ENCODE measurements at regions not wholly inside any gene's neighbourhood (a gene's known extent, or its start where the extent isn't known, plus 50 kb on each side); places are given as distances from the start of the nearest gene placed in this dataset.

DNA sequence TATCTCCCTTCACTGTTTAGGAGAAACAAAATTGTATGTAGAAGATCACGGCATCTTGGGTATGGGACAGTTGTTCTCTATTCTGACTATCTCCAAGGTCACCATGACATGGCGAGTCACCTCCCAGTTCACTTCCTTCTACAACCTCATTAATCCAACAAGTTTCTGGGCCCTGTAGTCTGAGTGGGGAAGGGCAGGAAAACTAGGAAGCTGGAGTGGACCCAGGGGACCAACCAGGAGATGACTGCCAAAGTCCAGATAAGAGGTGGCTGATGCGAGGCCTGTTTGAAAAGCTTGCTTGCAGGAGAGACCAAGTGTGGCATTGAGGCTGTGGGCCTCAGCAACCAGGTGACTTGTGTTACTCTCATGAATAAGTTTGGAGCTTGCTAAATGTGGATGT, 584.9 kb downstream of the TNS3 start:
- DNase-seq (ENCODE audit: low spot score): no peak
- no peak for FAIRE-seq

DNA sequence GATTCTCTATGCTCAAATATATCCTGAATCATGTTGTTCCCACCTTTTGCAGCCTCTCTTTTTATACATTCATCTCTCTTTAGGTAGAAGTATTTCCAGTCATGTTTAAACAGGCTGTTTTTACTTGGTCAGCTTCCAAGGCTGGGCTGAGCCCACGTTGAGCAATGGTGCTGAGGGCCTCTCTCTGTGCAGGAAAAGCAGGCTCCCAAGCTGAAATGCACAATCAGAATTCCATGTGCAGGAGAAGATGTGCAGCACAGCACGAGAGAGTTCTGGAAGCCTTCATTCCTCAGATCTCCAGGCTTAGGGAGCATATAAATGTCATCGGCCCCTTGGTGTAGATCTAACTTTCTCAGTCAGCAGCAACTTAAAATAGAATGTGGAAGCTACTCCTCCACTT, 588.5 kb downstream of the TNS3 start:
- FAIRE-seq (no peak), DNase-seq (ENCODE audit: low spot score) (no peak)

DNA sequence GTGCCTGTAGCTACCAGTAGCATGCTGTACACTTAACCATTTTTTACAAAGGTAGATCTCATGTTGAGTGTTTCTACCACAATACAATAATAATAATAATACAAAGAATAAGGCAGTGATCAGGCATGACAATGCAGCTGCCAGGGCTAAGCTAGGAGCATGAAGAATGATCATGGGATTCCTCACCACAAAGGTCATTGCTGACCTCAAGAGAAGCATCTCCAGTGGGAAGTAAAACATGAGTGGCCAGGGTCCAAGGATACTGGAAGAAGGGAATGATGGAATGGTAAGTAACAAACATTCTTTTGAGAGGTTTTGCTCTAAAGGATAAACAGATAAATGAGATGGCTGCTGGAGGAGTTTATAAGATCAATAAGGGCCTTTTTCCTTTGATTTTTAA, 591.1 kb downstream of the TNS3 start:
- DNase-seq (ENCODE audit: low spot score) (no peak), FAIRE-seq (peak; percentile 9)

DNA sequence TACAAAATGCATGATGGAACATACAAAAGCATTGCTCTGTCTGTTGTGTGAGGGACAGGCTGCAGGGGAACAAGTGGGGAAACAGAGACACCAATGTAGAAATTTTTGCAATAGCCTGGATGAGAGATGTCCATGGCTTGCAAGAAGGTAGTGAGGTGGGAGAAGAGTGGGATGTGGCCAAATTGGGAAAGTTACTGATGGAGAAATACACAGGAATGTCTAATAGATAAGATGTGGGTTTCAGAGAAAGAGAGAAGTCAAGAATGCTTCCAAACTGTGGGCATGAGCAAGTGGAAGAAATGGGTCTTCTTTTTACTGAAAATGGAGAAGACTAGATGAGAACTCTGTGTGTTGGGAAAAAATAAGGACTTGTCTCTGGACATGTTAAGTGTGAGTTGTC, 592.7 kb downstream of the TNS3 start:
- peak; percentile 5 for FAIRE-seq

DNA sequence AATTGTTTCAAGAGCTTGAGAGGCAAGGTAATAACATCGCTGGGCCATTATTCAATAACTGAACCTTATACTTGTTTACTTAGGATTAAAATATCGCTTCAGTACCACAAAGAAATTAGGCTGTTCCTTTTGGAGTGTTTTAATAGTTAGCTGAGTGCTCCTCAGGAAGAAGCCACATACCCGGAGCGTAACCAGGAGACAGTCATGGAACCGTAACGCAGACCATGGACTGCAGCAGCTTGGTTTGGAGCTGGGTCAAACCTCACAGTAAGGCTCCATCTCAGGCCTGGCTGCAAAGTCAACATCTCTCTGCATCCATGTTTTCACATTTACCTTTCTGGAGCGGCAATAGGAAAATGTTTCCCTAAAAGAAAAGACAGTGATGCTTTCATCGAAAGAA, 599.0 kb downstream of the TNS3 start:
- DNase-seq (ENCODE audit: low spot score): no peak
- peak; percentile 76 for FAIRE-seq

More for the DNA sequence above, 592.7 kb downstream of the TNS3 start:
- DNase-seq (ENCODE audit: low spot score): no peak

DNA sequence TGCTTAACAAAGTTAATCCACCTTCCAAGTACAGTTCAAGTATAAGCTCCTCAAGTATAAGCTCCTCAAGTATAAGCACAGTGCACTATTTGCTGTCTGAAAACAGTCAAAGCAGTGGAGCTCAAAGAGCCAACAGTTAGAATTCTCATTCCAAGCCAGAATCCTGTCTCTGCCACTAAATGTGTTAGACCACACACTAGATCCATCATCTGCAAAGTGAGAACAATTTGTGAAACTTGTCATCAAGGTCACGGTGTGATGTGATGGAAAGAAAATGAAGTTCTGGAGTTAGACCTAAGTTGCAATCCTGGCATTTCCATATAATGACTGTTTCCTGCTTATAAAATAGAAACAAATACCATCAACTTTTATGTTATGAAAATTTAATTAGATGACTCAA, 602.5 kb downstream of the TNS3 start:
- no peak for DNase-seq (ENCODE audit: low spot score)
- peak; percentile 56 for FAIRE-seq

DNA sequence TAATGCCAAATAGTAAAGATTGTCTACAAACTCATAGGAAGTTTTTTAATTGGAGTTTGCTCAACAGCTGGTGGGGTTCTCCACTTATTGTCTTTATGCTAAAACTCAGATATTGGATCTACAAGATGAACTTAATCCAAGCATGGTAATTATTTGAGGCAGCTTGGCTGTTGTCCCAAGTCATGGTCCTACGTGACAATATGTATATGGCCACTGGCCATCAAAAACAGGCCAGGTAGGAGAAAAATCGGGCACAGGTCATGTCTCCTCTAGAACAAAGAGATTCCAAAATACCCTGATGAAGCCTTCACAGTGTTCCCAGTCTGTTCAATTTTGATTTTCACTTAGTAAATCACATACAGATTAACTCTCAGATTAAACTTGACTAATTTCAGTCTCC, 606.4 kb downstream of the TNS3 start:
- no peak for DNase-seq (ENCODE audit: low spot score)
- no peak for FAIRE-seq

DNA sequence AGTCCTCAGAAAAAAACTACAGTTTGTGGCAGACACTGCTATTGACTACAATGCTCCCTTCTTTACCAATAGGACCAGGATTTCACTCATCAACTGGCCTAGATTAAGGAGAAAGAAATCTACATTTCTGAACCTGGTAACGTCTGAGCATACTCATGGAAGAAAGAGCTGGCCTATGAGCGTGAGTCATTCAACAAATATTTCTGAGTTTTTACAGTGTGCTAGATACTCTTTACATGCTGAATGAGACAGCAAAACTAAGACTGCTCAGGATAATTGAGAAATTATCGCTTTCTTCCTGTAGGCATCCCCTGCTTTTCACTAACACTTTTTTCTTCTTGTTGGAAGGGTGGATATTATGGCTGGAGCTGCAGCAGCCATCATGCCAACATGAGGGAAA, 609.7 kb downstream of the TNS3 start:
- DNase-seq (ENCODE audit: low spot score) (peak; percentile 61), FAIRE-seq (no peak)

DNA sequence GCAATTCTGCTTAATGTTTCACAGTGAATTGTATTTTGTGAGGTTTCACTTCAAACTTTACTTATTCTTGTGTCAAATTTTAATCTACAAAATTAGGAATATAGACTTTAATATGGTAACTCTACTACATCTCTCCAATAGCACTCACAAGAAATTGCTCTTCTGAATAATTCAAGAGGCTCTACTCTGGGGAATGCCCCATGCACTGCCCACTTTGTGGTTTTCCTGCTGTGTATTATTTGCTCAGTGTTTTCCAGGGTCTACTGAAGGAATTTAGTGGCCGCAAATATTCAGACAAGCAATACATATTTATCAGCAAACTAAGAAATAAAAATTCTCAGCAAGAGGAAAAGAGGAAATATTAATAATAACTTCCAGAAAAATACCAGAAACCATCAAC, 611.4 kb downstream of the TNS3 start:
- FAIRE-seq: no peak
- no peak for DNase-seq (ENCODE audit: low spot score)

DNA sequence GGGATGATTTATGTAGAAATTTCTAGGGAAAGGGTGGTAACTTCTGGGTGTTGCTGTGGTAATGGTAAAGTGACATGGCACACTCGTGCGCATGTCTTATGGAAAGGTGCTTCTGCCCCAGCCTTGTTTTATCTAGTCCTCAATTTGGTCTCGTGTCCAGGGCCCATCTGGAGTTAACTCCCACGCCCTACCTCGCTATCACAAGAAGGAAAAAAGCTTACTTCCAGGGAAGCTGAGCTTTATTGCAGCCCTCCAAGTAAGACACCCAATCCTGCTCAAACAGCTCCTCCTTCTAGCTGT, 611.8 kb downstream of the TNS3 start:
- DNase-seq (ENCODE audit: low spot score) (no peak), FAIRE-seq (no peak)

DNA sequence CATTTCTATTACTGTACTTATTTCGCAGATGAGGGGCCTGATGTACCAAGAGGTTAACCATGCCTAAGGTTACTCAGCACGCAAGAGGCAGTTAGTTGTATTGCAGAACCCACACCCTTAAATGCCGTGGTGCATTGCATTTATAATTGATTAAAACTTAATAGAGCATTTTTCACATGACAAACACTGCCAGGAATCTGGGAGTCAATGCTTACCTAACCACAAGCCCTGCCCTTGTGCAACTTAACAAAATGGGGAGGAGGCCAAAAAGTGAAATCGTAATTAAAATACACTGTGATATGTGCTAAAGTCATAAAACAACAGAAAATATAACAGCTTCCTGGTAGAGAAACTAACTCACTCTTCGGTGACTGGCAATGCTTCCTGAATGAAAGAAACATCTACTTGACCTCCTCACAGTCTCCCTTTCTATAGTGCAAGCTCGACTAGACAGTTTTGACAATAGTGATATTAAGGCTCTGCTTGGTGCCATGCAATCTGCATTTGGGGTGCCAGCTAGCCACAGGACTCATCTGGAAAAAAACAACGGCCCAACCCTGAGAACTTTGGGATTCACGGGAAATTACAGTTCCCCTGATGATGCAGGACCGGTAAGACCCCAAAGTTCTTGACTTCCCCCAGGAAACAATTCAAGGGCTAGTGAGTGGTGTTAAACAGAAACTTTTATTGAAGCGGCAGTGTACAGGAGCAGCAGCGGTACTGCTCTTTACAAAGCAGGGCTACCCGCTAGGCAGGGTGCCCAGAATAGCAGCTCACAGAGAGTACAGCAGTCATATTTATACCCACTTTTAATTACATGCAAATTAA, 612.4 kb downstream of the TNS3 start:
- DNase-seq (ENCODE audit: low spot score) (peak; percentile 16), FAIRE-seq (peak; percentile 44)

DNA sequence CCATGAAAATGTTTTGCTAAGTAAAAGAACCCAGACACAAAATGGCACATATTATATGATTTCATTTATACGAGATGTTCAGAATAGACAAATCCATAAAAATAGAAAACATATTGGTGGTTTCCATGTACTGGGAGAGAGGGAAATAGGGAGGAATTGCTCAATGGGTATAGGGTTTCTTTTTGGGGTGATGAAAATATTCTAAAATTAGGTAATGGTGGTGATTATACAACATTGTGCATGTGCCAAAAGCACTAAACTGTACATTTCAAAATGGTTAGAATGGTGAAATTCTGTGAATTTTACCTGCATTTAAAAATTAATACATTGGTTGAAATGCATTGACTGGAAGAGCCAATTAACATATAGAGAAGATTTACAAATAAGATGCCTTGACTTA, 613.9 kb downstream of the TNS3 start:
- FAIRE-seq (no peak), DNase-seq (ENCODE audit: low spot score) (no peak)

DNA sequence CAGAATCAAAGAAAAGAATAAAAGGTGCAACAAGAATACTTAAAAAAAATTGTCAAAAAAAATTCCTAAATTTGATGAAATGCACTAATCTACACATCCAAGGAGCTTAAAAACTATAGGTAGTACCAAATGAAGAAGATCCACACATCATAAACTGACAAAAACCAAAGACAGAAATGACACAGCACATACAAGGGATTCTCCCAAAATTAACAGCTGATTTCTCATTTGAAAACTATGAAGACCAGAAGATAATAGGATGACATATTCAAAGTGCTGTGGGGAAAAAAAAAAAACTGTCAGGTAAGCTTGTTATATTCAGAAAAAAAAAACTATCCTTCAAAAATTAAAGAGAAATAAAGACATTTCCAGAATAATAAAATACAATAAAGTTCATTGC, 618.2 kb downstream of the TNS3 start:
- FAIRE-seq (no peak), DNase-seq (ENCODE audit: low spot score) (no peak)

DNA sequence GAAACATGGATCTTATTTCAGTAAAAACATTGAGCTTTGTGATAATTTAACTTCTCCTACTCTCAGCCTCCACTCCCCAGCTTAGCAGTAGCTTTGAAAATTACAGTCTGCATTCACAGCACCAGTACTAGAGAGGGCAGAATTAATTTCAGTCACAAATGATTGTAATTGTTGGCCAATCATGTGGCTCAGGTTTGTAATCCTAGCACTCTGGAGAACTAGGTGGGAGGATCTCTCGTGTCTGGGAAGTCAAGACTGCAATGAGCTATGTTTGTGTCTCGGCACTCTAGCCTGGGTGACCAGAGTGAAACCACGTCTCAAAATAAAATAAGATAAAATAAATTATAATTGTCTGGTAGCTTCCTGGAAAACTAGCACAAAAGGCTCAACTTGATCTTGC, 620.9 kb downstream of the TNS3 start:
- DNase-seq (ENCODE audit: low spot score): no peak
- FAIRE-seq: no peak

DNA sequence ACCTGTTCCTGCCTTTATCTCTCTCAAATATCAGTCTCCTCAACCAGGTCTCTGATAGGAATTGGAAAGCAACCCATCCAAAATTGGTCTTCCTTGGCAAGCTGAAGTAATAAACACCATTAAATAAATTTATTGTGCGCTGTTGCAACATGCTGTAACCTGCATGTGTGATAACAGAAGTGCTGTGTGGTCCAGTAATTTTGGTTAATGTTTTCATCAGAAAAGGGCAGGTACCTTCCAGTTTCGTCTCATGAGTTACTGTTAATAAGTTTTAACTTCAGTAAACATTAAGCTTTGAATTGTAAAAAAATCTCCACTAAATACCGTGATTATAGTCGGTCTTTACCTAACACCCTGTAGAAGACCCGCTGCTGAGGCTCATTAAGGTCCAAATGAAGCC, 624.7 kb downstream of the TNS3 start:
- no peak for FAIRE-seq

DNA sequence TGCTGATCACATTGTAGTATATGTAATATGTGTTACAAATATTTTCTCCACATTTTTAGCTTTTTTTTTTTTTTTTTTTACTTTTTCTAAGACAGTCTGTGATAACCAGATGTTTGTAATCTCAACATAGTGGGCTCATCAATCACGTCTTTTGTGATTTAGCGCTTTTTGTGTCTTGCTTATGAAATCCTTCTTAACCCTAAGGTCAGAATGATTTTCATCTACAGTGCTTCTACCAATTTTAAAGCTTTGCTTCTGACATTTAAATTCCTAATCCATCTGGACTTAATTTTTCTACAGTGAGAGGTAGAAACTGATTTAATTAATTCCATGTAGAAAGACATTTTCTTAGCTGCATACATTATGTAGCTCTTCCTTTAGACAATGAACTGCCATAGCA, 626.4 kb downstream of the TNS3 start:
- no peak for DNase-seq (ENCODE audit: low spot score)
- no peak for FAIRE-seq

More for the DNA sequence above, 624.7 kb downstream of the TNS3 start:
- DNase-seq (ENCODE audit: low spot score): no peak

DNA sequence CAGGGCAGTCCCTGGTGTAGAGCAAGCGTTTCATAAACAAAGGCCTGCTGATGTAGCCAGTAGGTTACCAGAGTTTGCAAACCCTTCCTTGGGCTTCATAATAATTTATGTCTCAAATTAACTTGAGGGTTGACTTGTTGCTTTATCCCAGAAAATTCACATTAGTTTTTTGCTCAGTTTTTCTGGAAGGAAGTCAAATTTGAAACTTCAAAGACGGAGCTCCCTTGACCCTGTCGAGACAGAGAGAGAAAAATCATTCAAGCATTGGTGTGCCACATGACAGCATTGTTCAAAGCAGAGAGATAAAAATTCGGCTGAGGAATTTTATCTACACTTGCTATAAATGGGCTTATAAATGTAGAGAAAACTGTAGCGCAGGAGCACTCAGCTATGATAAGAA, 627.7 kb downstream of the TNS3 start:
- FAIRE-seq: no peak

DNA sequence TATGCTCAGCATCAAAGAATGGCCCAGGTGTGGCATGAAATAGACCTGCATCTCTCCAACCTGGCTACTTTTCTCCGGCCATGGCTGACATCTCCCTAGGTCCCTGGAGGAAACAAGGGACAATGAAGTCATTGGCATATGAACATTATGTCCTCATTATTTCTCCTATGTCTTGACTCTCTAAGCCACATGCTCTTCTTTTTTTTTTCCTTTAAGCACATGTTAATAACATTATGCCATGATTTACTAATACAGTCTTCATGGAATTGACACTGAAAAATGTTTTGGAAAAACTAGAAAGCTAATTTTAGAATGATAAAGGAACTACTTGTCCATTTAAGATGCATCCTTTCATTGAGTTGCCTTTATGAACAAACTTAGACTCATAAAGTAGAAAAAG, 628.9 kb downstream of the TNS3 start:
- FAIRE-seq (no peak), DNase-seq (ENCODE audit: low spot score) (no peak)

More for the DNA sequence above, 627.7 kb downstream of the TNS3 start:
- DNase-seq (ENCODE audit: low spot score): no peak

DNA sequence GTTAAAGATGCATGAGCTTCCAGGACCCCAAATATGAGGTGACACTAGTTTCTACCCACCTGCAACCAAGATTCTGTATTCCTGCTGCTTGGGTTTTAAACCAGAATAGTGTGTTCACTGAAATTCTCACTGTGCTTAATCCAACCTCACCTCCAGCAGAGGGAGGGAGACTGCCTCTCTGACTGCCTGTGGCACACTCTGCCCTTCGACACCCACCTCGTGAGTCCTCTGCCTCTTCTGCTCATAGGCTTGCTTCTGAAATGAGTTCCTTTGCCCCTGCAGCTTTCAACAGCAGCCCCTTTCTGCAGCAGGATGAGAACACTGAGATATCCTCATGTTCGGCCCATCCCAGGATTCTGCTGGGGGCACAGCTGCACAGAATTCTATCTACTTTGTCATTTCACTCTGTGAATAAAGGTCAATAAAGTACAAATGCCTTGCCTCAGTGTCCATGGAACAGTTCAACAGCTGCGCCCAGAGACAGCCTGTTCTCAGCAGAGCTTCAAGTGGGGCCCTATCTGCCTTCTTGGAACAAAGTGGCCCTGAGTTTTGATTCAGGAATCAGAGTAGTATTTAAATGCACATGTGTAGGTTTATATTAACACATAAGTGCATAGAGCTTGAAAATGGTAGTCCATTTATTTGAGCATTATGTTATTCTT, 632.5 kb downstream of the TNS3 start:
- DNase-seq (ENCODE audit: low spot score) (no peak), FAIRE-seq (peak; percentile 58)

DNA sequence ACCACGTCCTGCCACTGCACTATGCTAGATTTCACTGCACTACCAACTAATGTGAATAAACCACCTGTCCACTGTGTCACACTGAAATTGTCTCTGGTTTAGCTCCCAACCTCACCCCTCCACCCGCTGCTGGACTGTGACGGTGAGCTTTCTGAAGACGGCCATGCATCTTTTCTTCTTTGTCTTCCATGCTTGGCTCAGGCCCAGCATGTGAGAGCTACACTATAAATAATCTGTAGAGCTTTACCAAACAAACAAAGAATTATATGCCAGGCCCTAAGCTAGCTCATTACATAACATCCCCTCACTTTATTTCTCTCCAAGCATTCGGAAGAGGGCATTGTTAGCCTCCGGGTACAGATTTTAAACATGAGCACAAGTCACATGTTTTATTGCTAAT, 633.2 kb downstream of the TNS3 start:
- FAIRE-seq (peak; percentile 13), DNase-seq (ENCODE audit: low spot score) (no peak)

DNA sequence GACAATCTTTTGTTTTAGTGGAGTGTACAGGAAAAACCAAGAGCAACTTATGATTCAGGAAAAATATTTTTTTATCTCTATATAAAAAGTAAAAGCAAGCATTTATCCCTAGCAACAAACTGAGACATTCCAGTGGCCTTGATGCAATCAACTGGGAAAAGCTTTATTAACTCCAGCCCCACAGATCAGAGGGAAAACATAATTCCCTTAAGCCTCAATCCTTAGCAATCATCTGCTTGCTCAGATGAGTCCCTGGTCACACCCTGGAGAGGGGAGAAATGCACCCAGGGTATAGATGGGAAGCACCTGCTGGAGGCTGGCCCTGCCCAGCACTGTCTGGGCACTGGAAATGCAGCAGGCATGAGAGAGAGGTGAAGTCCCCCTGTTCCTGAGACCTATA, 636.6 kb downstream of the TNS3 start:
- no peak for DNase-seq (ENCODE audit: low spot score)
- no peak for FAIRE-seq

DNA sequence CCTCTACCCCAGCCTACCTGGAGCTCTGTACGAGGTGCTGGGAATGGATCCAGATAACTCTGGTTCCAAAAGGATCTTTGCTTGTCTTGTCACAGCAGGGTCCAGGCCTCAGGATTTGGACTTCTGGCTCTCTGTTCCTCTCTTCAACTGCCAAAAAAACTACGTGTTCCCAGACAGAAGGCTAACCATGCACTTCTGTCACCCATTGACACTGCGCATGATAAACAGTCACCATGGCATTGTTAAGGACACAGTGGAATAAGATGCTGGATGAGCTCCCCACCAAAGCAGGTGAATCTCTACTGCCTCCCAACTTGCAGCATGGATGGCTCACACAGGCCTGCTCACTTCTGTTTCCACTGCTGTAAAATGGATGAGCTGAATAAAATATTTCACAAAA, 637.9 kb downstream of the TNS3 start:
- FAIRE-seq (peak; percentile 93), DNase-seq (ENCODE audit: low spot score) (no peak)

DNA sequence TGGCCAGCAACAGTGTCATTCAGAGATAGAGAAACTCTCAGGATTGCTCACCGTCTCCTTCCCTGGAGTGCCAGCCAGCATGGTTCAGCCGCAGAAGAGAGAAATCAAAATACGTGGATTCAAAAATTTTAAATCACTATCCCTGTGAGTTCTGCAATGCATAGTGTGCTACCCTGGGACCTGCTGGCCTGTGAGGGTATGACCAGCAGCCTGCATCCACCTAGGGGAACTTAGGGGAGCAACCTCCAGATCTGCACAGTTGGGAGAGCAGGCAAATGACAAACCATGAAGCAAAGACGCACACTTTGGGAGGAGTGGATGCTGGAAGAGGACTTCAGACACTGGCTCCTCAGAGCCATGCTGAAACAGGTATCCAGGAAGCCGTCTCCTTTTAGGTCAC, 639.3 kb downstream of the TNS3 start:
- FAIRE-seq (no peak), DNase-seq (ENCODE audit: low spot score) (no peak)

Measured in urothelium cell line (cell line).